Endothelial cell of umbilical vein (primary cell): ENCODE measurements at regions not wholly inside any gene's neighbourhood (a gene's known extent, or its start where the extent isn't known, plus 50 kb on each side); places are given as distances from the start of the nearest gene placed in this dataset.

Experiments
- EZH2 ChIP-seq: IDR thresholded peaks from 2 replicates; pipeline ENCODE4 v1.6.1; 2012; ENCODE audit warnings: borderline replicate concordance, low read depth, mild to moderate bottlenecking, moderate library complexity, low read length, inconsistent platforms; ENCODE audit not compliant: severe bottlenecking
- FOS ChIP-seq: IDR thresholded peaks from 2 replicates; pipeline ENCODE4 v1.6.1; 2011; ENCODE audit warnings: mild to moderate bottlenecking, low read length, moderate library complexity, borderline replicate concordance; ENCODE audit not compliant: insufficient read depth
- GATA2 ChIP-seq: IDR thresholded peaks from 2 replicates; pipeline ENCODE4 v1.7.0; 2011; ENCODE audit warnings: low read depth, mild to moderate bottlenecking, moderate library complexity, mixed read lengths, low read length; ENCODE audit not compliant: insufficient read length, insufficient read depth
- POLR2A ChIP-seq: IDR thresholded peaks from 2 replicates; pipeline ENCODE4 v1.6.1; 2012; ENCODE audit warnings: low read depth, mild to moderate bottlenecking, control low read depth, low read length
- POLR2AphosphoS5 ChIP-seq: IDR thresholded peaks from 2 replicates; pipeline ENCODE4 v1.6.1; 2012; ENCODE audit warnings: low read depth, mild to moderate bottlenecking, control low read depth, low read length, moderate library complexity; ENCODE audit not compliant: insufficient read depth
- TF ChIP-seq, protein P1 (sequence below), 2 donors: IDR thresholded peaks; 1 replicate in 1 of 2; 2 replicates in 1 of 2; pipeline ENCODE4 v1.5.1; 2011; ENCODE audit warnings: low read length in 2 of 2, mild to moderate bottlenecking in 2 of 2, moderate library complexity in 2 of 2, control low read depth in 1 of 2, inconsistent platforms in 1 of 2, low read depth in 1 of 2; ENCODE audit not compliant: insufficient read depth in 1 of 2; ENCODE audit errors: extremely low read depth in 1 of 2
- TF ChIP-seq, protein P2 (sequence below): IDR thresholded peaks from 2 replicates; pipeline ENCODE4 v1.6.1; 2011; ENCODE audit not compliant: insufficient read depth, insufficient read length

DNA sequence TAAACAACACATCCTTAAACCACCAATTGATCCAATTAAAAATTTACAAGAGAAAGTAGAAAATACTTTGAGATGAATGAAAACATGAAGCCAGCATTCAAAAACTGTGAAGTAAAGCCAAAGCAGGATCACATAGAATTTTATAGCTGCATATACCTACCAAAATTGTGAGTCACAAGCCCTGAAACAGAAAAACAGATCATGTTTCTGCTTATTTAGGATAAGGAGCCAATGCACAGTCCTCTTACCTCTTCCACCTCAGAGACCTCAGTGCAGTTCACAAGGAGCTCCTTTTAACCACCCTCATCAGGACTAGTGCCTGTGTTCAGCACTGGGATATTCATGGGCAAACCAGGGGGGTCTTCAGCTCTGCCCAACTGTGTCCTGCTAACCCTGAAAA lies 386.7 kb downstream of the TECRL start:
- TF ChIP-seq, protein P1, sequence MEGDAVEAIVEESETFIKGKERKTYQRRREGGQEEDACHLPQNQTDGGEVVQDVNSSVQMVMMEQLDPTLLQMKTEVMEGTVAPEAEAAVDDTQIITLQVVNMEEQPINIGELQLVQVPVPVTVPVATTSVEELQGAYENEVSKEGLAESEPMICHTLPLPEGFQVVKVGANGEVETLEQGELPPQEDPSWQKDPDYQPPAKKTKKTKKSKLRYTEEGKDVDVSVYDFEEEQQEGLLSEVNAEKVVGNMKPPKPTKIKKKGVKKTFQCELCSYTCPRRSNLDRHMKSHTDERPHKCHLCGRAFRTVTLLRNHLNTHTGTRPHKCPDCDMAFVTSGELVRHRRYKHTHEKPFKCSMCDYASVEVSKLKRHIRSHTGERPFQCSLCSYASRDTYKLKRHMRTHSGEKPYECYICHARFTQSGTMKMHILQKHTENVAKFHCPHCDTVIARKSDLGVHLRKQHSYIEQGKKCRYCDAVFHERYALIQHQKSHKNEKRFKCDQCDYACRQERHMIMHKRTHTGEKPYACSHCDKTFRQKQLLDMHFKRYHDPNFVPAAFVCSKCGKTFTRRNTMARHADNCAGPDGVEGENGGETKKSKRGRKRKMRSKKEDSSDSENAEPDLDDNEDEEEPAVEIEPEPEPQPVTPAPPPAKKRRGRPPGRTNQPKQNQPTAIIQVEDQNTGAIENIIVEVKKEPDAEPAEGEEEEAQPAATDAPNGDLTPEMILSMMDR (IDR thresholded peaks at IDR 0.05; ENCODE audit: extremely low read depth in 1 of 2, insufficient read depth in 1 of 2, low read depth in 1 of 2, low read length in 2 of 2): no peak
- TF ChIP-seq POLR2A: no peak
- TF ChIP-seq FOS: no peak
- no peak for TF ChIP-seq EZH2
- TF ChIP-seq POLR2AphosphoS5: no peak
- TF ChIP-seq GATA2: no peak
- TF ChIP-seq, protein P2, sequence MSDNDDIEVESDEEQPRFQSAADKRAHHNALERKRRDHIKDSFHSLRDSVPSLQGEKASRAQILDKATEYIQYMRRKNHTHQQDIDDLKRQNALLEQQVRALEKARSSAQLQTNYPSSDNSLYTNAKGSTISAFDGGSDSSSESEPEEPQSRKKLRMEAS: no peak
